ENCODE measurements at regions not wholly inside any gene's neighbourhood (a gene's known extent, or its start where the extent isn't known, plus 50 kb on each side); places are given as distances from the start of the nearest gene placed in this dataset.
A peak's percentile ranks its signal among the peaks of the same experiment; 100 is the strongest.

GRCh38 chr12:115755061-115755724 is 522.3 kb downstream of the MED13L start:
- H3K4me3 ChIP-seq, result no peak overlapping the region
- TF ChIP-seq CTCF (IDR thresholded peaks at IDR 0.05; ENCODE audit: low read depth, low read length), result no peak
- H3K36me3 ChIP-seq, result no peaks in the 10 kb centered on the region
- H3K4me1 ChIP-seq (ENCODE audit: low read depth), result peaks cover 14% of the 10 kb centered on the region
- H3K27me3 ChIP-seq, result peaks cover 6% of the 10 kb centered on the region
- DNase-seq (ENCODE audit: low read depth in 1 of 2, low spot score in 1 of 2), result no peak
- H3K9me3 ChIP-seq (ENCODE audit: low read depth), result no peaks in the 10 kb centered on the region
- no peak overlapping the region for H3K27ac ChIP-seq

- no peaks in the 10 kb centered on the region for H3K9me3 ChIP-seq (ENCODE audit: low read depth)
- no peaks in the 10 kb centered on the region for H3K36me3 ChIP-seq
- no peak overlapping the region for H3K4me3 ChIP-seq
- no peak overlapping the region for H3K27ac ChIP-seq
- H3K27me3 ChIP-seq, result peaks cover 13% of the 10 kb centered on the region
- peak; percentile 64 for TF ChIP-seq CTCF (IDR thresholded peaks at IDR 0.05; ENCODE audit: low read depth, low read length)
- H3K4me1 ChIP-seq (ENCODE audit: low read depth), result peaks cover 14% of the 10 kb centered on the region
- DNase-seq (ENCODE audit: low read depth in 1 of 2, low spot score in 1 of 2), result peak; percentile 77 to 84
These were observed 524.4 kb downstream of the MED13L start for GRCh38 chr12:115752913-115753726.

- Histone ChIP-seq H3K36me3 (no peaks in the 10 kb centered on the region), H3K27me3 (peaks cover 16% of the 10 kb centered on the region), H3K4me1 (ENCODE audit: low read depth) (peaks cover 14% of the 10 kb centered on the region), H3K27ac (no peak overlapping the region), H3K4me3 (no peak overlapping the region), H3K9me3 (ENCODE audit: low read depth) (no peaks in the 10 kb centered on the region)
- DNase-seq (ENCODE audit: low read depth in 1 of 2, low spot score in 1 of 2), result peak in 1 of 2 donors; percentile 57
- TF ChIP-seq CTCF (IDR thresholded peaks at IDR 0.05; ENCODE audit: low read depth, low read length), result no peak
These were observed 525.3 kb downstream of the MED13L start for GRCh38 chr12:115752156-115752555.

GRCh38 chr12:115750340-115750739 is 527.2 kb downstream of the MED13L start:
- H3K4me3 ChIP-seq, result no peak overlapping the region
- H3K36me3 ChIP-seq, result no peaks in the 10 kb centered on the region
- peaks cover 1% of the 10 kb centered on the region for H3K4me1 ChIP-seq (ENCODE audit: low read depth)
- no peak for TF ChIP-seq CTCF (IDR thresholded peaks at IDR 0.05; ENCODE audit: low read depth, low read length)
- H3K9me3 ChIP-seq (ENCODE audit: low read depth), result no peaks in the 10 kb centered on the region
- peaks cover 27% of the 10 kb centered on the region for H3K27me3 ChIP-seq
- H3K27ac ChIP-seq, result no peak overlapping the region
- no peak for DNase-seq (ENCODE audit: low read depth in 1 of 2, low spot score in 1 of 2)

GRCh38 chr12:115749071-115749841 is 528.2 kb downstream of the MED13L start:
- Histone ChIP-seq H3K36me3 (no peaks in the 10 kb centered on the region), H3K4me3 (no peak overlapping the region), H3K4me1 (ENCODE audit: low read depth) (no peaks in the 10 kb centered on the region), H3K27me3 (peaks cover 35% of the 10 kb centered on the region), H3K27ac (no peak overlapping the region), H3K9me3 (ENCODE audit: low read depth) (no peaks in the 10 kb centered on the region)
- no peak for TF ChIP-seq CTCF (IDR thresholded peaks at IDR 0.05; ENCODE audit: low read depth, low read length)
- no peak for DNase-seq (ENCODE audit: low read depth in 1 of 2, low spot score in 1 of 2)
